ENCODE measurements at regions not wholly inside any gene's neighbourhood (a gene's known extent, or its start where the extent isn't known, plus 50 kb on each side); places are given as distances from the start of the nearest gene placed in this dataset.

DNA sequence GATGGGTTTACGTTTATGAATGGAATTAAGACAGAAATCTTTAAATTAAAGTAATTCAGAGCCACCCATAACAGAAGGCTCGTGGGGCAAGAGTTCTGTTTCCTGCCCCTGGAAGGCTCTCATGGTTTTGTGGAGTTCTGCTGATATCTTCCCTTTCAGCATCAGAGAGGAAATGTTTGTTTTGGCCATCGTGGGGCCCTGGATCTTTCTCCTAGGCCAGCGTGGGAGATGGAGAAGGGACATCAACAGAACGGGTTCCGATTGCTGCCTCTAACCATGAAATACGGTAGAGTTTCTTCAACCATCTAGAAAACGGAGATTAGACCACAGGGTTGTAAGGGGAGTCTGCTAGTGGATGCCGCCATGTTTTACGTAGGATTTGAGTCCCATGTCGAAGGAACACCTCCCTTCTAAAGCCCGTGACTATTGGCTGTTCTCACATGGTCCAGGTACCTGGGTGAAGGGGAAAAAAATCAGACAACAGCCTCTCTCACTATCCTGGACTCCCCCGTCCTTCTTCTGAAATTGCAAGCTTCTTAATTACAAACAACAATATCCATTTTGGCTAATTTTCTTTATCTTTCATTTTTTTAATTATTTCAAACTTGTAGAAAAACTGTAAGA is 169.1 kb upstream of the CELF2 start:
- TF ChIP-seq GATA2 (IDR thresholded peaks at IDR 0.05; ENCODE audit: low read depth, low read length) (no peak), GATA3 (IDR thresholded peaks at IDR 0.05; ENCODE audit: low read depth, low read length) (no peak)

All from SH-SY5Y (cell line).